Neural cell (in vitro differentiated cells): ENCODE measurements at regions not wholly inside any gene's neighbourhood (a gene's known extent, or its start where the extent isn't known, plus 50 kb on each side); places are given as distances from the start of the nearest gene placed in this dataset.

Experiments
- H2AFZ ChIP-seq: fragments of 200-600, 300-800 bp; sonication (generic), shearing (Covaris generic); 2 replicates; pipeline ENCODE4 v1.6.0; 2014; ENCODE audit warnings: low read depth, mild to moderate bottlenecking, antibody characterized with exemption, low read length, moderate library complexity
- H3F3A ChIP-seq: fragments of 200-600 bp; shearing (Covaris generic); 2 replicates; pipeline ENCODE4 v1.6.1; 2016; ENCODE audit warnings: mild to moderate bottlenecking, moderate library complexity, mixed read lengths, antibody characterized with exemption, low read length; ENCODE audit not compliant: insufficient read depth, poor library complexity, severe bottlenecking
- H3K27ac ChIP-seq: fragments of 200-600, 300-800 bp; sonication (generic), shearing (Covaris generic); 2 replicates; pipeline ENCODE4 v1.5.1; 2014; ENCODE audit warnings: mild to moderate bottlenecking, low read length, moderate library complexity
- H3K27me3 ChIP-seq: fragments of 300-800, 200-600 bp; sonication (generic), shearing (Covaris generic); 2 replicates; pipeline ENCODE4 v1.6.0; 2014; ENCODE audit warnings: mild to moderate bottlenecking, low read depth, low read length, moderate library complexity; ENCODE audit not compliant: insufficient read depth
- H3K36me3 ChIP-seq: fragments of 300-800, 200-600 bp; sonication (generic), shearing (Covaris generic); 2 replicates; pipeline ENCODE4 v1.5.1; 2014; ENCODE audit warnings: mild to moderate bottlenecking, antibody characterized with exemption, low read length, moderate library complexity; ENCODE audit not compliant: insufficient read depth
- H3K4me2 ChIP-seq: fragments of 300-800, 200-600 bp; sonication (generic), shearing (Covaris generic); 2 replicates; pipeline ENCODE4 v1.6.0; 2014; ENCODE audit warnings: mild to moderate bottlenecking, low read length
- H3K4me3 ChIP-seq: fragments of 300-800, 200-600 bp; sonication (generic), shearing (Covaris generic); 2 replicates; pipeline ENCODE4 v1.5.1; 2014; ENCODE audit warnings: mild to moderate bottlenecking, low read length, moderate library complexity
- H3K79me2 ChIP-seq: fragments of 200-600 bp; shearing (Covaris generic); replicated peaks from 2 replicates; pipeline ENCODE4 v1.6.0; 2014; ENCODE audit warnings: mild to moderate bottlenecking, low read length, moderate library complexity; ENCODE audit not compliant: insufficient read depth
- H3K9ac ChIP-seq: fragments of 300-800, 200-600 bp; sonication (generic), shearing (Covaris generic); 2 replicates; pipeline ENCODE4 v1.6.1; 2016; ENCODE audit warnings: mild to moderate bottlenecking, low read length, mixed read lengths
- H3K9me2 ChIP-seq: fragments of 200-600 bp; shearing (Covaris generic); 2 replicates; pipeline ENCODE4 v1.6.1; 2016; ENCODE audit warnings: mild to moderate bottlenecking, low read length, mixed read lengths; ENCODE audit not compliant: insufficient read depth
- H3K9me3 ChIP-seq: fragments of 200-600, 300-800 bp; sonication (generic), shearing (Covaris generic); 2 replicates; pipeline ENCODE4 v1.6.1; 2016; ENCODE audit warnings: mild to moderate bottlenecking, mixed run types, low read length, moderate library complexity, mixed read lengths
- H4K20me1 ChIP-seq: fragments of 200-600 bp; shearing (Covaris generic); 2 replicates; pipeline ENCODE4 v1.6.1; 2016; ENCODE audit warnings: mild to moderate bottlenecking, mixed run types; ENCODE audit not compliant: insufficient read depth
- CTCF ChIP-seq: fragments of 450-650 bp; IDR thresholded peaks from 2 replicates; pipeline ENCODE4 v1.5.1; 2014; ENCODE audit warnings: antibody characterized with exemption, mild to moderate bottlenecking, moderate library complexity; ENCODE audit not compliant: poor library complexity, severe bottlenecking
- EP300 ChIP-seq: fragments of 450-650 bp; conservative IDR thresholded peaks from 2 replicates; pipeline ENCODE4 v1.6.1; 2014; ENCODE audit warnings: antibody characterized with exemption, mild to moderate bottlenecking, moderate library complexity; ENCODE audit not compliant: poor library complexity, severe bottlenecking
- EZH2 ChIP-seq: fragments of 200-600, 300-800 bp; shearing (Covaris generic), sonication (generic); IDR thresholded peaks from 2 replicates; pipeline ENCODE4 v1.6.1; 2014; ENCODE audit warnings: antibody characterized with exemption, low read length, borderline replicate concordance, mild to moderate bottlenecking; ENCODE audit not compliant: insufficient read depth, poor library complexity, severe bottlenecking
- MXI1 ChIP-seq: fragments of 450-650 bp; conservative IDR thresholded peaks from 2 replicates; pipeline ENCODE4 v1.6.1; 2014; ENCODE audit warnings: antibody characterized with exemption, mild to moderate bottlenecking; ENCODE audit not compliant: poor library complexity, severe bottlenecking
- POLR2AphosphoS5 ChIP-seq: IDR thresholded peaks from 2 replicates; pipeline ENCODE4 v1.6.1; 2012
- RAD21 ChIP-seq: fragments of 450-650 bp; conservative IDR thresholded peaks from 2 replicates; pipeline ENCODE4 v1.6.1; 2014; ENCODE audit warnings: antibody characterized with exemption, mild to moderate bottlenecking, moderate library complexity
- SMC3 ChIP-seq: fragments of 450-650 bp; conservative IDR thresholded peaks from 2 replicates; pipeline ENCODE4 v1.6.1; 2014; ENCODE audit warnings: antibody characterized with exemption, mild to moderate bottlenecking, moderate library complexity; ENCODE audit not compliant: poor library complexity
- TAF1 ChIP-seq: IDR thresholded peaks from 2 replicates; pipeline ENCODE4 v1.6.1; 2012; ENCODE audit warnings: low read depth
- TF ChIP-seq, protein P1 (sequence below): IDR thresholded peaks from 2 replicates; pipeline ENCODE4 v1.6.1; 2012; ENCODE audit warnings: borderline replicate concordance

GRCh38 chr2:186979439-186980116 is 130.6 kb upstream of the ZSWIM2 start:
- Histone ChIP-seq H3K9me3 (no peaks in the 10 kb centered on the region), H3K4me3 (no peak overlapping the region), H3K27ac (no peak overlapping the region), H3K9me2 (no peaks in the 10 kb centered on the region), H3K4me2 (no peak overlapping the region), H3F3A (no peaks in the 10 kb centered on the region), H3K9ac (no peak overlapping the region), H4K20me1 (no peaks in the 10 kb centered on the region), H3K79me2 (no peaks in the 10 kb centered on the region), H2AFZ (no peak overlapping the region), H3K27me3 (no peaks in the 10 kb centered on the region), H3K36me3 (no peaks in the 10 kb centered on the region)
- TF ChIP-seq CTCF, result no peak
- no peak for TF ChIP-seq MXI1
- TF ChIP-seq EP300, result no peak
- no peak for TF ChIP-seq TAF1
- no peak for TF ChIP-seq RAD21
- TF ChIP-seq SMC3, result no peak
- TF ChIP-seq POLR2AphosphoS5, result no peak
- TF ChIP-seq, protein P1, sequence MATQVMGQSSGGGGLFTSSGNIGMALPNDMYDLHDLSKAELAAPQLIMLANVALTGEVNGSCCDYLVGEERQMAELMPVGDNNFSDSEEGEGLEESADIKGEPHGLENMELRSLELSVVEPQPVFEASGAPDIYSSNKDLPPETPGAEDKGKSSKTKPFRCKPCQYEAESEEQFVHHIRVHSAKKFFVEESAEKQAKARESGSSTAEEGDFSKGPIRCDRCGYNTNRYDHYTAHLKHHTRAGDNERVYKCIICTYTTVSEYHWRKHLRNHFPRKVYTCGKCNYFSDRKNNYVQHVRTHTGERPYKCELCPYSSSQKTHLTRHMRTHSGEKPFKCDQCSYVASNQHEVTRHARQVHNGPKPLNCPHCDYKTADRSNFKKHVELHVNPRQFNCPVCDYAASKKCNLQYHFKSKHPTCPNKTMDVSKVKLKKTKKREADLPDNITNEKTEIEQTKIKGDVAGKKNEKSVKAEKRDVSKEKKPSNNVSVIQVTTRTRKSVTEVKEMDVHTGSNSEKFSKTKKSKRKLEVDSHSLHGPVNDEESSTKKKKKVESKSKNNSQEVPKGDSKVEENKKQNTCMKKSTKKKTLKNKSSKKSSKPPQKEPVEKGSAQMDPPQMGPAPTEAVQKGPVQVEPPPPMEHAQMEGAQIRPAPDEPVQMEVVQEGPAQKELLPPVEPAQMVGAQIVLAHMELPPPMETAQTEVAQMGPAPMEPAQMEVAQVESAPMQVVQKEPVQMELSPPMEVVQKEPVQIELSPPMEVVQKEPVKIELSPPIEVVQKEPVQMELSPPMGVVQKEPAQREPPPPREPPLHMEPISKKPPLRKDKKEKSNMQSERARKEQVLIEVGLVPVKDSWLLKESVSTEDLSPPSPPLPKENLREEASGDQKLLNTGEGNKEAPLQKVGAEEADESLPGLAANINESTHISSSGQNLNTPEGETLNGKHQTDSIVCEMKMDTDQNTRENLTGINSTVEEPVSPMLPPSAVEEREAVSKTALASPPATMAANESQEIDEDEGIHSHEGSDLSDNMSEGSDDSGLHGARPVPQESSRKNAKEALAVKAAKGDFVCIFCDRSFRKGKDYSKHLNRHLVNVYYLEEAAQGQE, result no peak
- TF ChIP-seq EZH2, result no peak

DNA sequence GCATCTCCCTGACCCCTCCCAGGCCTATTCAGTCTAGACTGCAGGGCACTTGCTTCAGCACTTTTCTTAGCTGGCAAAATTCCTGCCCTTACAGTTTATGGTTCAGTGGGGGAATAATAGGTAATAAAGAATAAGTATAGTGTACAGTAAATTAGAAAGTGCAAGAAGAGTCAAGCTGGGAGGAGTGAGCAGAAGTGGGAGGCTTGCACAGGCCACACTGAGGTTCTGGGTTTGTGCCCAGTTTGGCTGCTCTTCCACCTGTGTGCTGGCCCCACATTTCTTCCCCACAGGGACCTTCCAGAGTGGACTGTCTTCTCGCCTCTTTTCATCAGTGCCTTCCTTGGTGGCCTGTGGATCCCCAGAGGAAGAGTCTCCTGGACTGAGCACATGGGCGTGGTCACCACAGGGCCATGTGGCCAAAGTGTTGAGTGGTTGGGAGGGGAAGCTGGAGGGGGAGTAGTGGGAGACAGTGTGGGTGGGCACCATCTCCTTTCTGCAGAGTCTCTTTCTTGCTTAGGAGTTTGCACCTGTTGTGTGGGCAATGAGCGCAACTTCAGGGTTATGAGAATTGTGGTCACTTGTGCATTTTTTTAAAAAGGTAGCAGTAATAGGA is 128.6 kb upstream of the ZSWIM2 start:
- Histone ChIP-seq H3K9me2 (no peaks in the 10 kb centered on the region), H3K27ac (no peak overlapping the region), H4K20me1 (no peaks in the 10 kb centered on the region), H3K4me3 (no peak overlapping the region), H3K4me2 (no peak overlapping the region), H3K9ac (no peak overlapping the region), H2AFZ (no peak overlapping the region), H3K9me3 (no peaks in the 10 kb centered on the region), H3K36me3 (no peaks in the 10 kb centered on the region), H3K27me3 (no peaks in the 10 kb centered on the region), H3F3A (no peaks in the 10 kb centered on the region), H3K79me2 (no peaks in the 10 kb centered on the region)
- TF ChIP-seq TAF1 (no peak), SMC3 (no peak), EZH2 (no peak), RAD21 (no peak), POLR2AphosphoS5 (no peak), EP300 (no peak), MXI1 (no peak), CTCF (no peak)
- TF ChIP-seq, protein P1, result no peak
